ENCODE measurements at regions not wholly inside any gene's neighbourhood (a gene's known extent, or its start where the extent isn't known, plus 50 kb on each side); places are given as distances from the start of the nearest gene placed in this dataset.
"Not testable (repeated sequence)": the region's sequence is repeated elsewhere in the genome, so short reads cannot be mapped to it uniquely, and the experiment has no call there.

DNA sequence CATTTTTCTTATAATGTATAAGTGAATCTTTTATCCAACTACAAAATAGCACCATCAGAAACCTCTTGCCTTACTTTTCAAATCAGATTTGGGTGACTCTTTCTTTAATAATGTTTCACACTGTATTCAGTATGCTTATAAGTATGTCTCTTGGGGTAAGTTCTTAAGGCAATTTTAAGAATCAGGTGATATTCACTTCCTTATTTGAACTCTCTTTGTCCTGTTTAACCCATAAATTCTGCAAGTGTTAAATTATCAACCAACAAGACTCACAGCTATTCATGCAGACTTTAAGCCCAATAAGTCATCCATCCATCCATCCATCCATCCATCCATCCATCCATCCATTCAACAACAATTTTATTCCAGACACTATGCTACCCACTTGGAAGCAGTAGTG, 142.7 kb upstream of the FBXL17 start:
- no peak for DNase-seq

- no peak for DNase-seq
Measured at GRCh38 chr5:108523360-108523759, 141.5 kb upstream of the FBXL17 start.

- DNase-seq: no peak
Measured at GRCh38 chr5:108521841-108522506, 140.1 kb upstream of the FBXL17 start.

GRCh38 chr5:108521011-108521700, 139.3 kb upstream of the FBXL17 start:
- no peak for DNase-seq

DNA sequence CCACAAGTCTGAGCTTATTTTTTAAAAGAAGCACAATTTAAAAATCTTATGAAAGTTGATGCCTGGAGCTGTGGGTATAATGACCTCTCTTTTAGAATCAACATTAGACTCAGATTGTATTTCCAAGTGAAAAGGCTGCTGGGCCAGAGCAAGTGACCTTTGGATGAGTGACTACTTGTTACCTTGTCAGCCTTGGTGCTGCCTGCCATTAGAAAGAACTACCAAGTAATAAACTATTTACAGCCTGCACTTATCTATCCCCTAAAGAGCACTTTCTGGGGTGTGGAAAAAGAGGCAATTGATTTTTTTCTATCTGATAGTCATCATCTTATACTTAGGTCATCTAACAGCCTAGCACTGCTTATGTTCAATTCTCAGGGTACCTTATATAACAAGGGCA, 134.9 kb upstream of the FBXL17 start:
- DNase-seq: no peak

DNA sequence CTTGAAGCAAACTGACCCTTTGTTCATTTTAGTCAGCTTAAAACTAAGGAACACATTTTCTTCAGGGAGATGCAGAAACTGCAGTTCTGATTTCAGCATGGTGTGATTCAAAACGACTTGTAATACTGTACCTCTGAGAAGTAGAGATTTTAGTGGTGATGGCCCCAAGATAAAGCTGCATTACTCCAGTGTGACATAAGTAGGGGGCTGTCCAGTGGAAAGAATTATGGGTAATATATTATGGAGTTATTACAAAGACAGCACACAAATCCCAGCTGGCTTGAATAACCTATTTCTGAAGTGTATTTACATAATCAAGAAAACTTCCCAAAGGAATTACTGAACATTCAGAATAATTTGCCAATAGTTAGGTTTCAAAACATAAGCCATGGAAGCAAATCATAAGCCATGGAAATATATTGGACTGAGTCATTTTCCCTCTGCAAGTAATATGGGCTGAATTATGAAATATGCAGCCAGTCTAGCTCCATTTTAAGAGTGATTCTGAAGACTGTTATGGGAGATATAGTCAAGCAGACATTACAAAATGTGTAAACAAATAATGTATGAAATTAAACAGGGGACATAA, 133.7 kb upstream of the FBXL17 start:
- no peak for DNase-seq

DNA sequence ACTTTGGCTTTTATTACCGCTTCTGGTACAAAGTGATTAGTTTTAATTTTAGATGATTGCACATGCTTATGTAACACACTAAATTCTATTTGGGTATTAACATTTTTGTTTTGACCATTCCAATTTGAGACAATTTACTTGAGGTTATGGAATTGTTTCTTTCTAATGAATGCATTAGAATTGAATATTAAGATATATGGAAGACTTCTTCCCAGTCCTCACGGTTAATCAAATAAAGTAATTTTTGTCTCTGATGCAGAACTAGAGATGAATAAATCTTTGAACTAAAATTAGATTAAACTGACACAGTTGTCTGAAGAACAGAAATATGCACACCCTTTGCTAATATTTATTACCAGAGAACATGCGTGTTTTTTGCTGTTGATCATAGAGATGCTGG, 127.1 kb upstream of the FBXL17 start:
- DNase-seq: no peak

DNA sequence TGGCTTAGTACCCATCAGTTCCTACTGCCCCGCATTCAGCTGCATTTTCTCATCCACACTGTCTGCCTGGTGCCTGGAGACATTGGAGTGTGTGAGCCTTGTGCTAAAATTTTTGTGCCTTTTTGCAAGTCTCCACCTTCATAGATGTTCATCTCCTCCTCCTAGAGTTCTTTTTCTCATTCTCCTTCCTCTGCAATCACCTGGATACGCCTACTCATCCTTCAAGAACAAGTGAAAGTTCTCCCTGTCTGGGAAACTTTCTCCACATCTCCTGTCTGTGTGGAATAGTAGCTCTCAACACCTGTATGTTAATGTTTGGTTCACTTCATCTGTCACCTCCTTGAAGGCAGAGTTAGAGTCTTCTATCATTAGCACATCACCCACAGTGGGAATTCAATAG, 125.7 kb upstream of the FBXL17 start:
- DNase-seq: no peak

DNA sequence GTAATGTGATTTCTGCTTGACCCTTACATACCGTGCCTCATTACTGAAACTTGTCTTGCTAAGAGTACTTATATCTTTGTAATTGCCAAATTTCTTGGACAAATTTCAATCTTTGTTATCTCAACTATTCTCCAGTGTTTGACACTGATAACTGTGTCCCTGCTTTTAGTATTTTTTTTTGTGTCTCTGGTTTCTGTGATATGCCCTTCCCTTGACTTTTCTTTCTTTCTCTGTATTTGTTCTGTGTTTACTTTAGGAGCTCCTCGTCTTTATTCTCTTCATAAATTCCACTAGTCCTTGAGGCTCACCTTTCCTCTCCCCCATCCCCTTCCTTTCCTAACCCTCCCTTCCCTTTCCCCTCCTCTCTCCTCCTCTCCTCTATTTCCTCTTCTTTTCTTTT, 123.7 kb upstream of the FBXL17 start:
- no peak for DNase-seq

DNA sequence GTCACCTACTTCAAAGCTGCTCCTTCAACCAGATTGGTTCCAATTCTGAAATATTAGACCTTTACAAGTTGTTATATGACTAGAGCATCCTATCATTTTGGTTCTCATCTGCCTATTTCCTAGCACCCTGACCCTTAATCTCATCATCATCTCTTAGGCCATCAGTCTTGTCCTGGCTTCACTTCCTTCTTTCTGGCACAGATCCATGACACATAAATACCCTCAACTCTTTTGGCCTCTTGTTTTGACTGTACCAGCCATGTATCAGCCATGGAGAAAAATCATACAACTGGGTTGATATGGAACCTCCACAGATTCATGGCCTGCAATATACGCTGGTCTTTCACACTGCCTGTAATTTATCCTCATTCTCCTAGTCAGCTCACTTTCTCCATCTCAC, 123.1 kb upstream of the FBXL17 start:
- DNase-seq: no peak

GRCh38 chr5:108503986-108504385, 122.1 kb upstream of the FBXL17 start:
- no peak for DNase-seq

- DNase-seq: not testable (repeated sequence)
Measured at GRCh38 chr5:108495615-108496014, 113.7 kb upstream of the FBXL17 start.

DNA sequence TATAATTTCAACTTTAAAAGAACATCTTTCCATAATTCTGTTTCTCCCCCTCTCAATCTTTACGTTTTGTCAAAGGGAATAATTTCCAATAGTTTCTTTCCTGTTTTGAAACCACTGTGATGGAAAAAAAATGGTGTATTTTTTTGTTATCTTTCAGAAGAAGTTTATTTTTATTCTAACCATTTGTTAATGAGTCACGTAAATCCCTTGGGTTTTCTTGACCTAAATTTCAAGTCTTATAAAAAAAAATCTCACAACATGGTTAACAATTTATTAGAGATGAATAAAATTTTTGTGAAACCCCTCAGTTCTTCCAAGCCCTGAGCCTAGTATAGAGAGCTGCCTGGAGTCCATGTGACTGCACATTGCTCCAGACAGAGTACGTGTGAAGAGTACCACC, 106.1 kb upstream of the FBXL17 start:
- DNase-seq: no peak

DNA sequence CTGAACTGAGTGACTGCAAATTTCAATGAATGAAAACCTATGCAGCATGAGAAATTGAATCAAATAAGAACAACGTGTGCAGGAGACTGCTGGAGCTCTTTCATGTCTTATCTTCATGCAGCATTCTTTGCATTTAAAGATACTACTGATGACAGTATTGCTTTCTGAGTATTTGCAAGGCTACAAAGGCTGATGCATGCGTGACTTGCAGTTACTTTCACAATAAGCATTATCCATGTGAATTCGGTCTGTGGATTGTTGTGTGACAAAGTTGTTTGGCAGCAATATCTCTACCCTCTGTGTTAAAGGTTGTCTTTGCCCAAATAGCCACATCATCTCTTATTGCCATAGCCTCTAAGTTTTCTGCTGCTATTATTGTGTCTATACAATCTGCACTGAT, 102.1 kb upstream of the FBXL17 start:
- no peak for DNase-seq

DNA sequence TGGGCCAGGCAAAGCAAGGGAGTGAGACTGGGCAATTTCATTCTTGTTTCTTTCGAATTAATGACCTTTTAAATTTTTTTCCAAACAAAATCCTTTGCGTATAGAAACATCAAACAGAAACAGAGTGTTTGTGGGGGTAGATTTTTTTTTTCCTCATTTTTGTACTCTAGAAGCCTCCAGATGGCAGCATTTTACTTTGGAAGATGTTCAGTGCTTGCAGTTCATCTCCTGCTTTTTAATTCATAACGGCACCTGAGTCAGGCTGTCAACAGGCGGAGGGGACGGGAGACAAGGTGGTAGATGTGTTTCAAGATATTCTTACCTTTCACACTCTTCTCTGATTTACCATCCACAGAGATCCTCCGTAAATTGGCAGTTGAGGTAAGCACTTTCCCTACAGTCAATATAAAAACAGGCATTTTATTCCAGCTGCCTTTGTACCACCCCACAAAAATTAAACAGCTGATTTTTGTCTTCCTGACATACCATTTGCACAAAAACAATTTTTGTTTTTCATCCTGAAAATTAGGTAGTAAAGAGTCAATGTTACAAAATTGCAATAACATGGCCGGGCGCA, 99.5 kb upstream of the FBXL17 start:
- no peak for DNase-seq

- DNase-seq: no peak
Measured at GRCh38 chr5:108472237-108472636, 90.3 kb upstream of the FBXL17 start.

DNA sequence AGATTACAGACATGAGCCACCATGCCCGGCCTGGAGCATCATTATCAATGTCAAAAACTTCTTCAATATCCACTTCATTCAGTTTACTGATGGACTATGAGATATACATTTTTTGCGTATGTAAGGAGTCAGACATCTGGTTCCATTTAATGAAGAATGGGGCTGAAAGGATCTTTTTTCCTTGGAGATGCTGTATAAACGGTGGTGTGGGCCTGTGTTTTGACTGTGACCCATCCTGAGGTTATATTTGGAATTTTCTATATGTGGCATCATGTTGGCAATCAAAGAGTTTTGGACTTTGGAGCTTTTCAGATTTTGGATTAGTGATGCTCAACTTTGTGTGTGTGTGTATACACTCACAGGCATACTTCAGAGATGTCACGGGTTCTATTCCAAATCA, 85.7 kb upstream of the FBXL17 start:
- no peak for DNase-seq

GRCh38 chr5:108461628-108462367, 79.9 kb upstream of the FBXL17 start:
- DNase-seq: no peak

- no peak for DNase-seq
Measured at GRCh38 chr5:108459769-108460168, 77.9 kb upstream of the FBXL17 start.

DNA sequence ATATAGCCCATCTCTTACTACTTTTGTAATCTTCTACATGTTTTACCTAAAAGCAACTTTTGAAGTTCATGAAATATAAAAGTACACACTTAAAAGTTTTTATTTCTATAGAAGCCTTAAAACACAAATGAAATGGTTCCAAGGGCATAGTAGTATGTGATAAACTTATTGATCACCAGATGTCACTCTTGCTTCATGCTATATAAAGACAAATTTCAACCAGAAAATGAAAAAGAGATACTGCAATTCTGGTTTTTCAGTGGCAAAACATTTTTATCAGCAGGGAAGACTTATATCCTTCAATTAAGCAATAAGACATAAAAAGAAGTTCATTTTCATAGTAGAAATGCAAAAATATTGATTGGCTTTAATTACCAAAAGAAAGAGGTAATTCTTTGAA, 69.4 kb upstream of the FBXL17 start:
- no peak for DNase-seq

DNA sequence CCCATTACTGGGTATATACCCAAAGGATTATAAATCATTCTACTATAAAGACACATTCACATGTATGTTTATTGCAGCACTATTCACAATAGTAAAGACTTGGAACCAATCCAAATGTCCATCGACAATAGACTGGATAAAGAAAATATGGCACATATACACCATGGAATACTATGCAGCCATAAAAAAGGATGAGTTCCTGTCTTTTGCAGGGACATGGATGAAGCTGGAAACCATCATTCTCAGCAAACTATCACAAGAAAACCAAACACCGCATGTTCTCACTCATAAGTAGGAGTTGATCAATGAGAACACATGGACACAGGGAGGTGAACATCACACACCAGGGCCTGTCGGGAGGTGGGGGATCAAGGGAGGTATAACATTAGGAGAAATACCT, 62.2 kb upstream of the FBXL17 start:
- not testable (repeated sequence) for DNase-seq

DNA sequence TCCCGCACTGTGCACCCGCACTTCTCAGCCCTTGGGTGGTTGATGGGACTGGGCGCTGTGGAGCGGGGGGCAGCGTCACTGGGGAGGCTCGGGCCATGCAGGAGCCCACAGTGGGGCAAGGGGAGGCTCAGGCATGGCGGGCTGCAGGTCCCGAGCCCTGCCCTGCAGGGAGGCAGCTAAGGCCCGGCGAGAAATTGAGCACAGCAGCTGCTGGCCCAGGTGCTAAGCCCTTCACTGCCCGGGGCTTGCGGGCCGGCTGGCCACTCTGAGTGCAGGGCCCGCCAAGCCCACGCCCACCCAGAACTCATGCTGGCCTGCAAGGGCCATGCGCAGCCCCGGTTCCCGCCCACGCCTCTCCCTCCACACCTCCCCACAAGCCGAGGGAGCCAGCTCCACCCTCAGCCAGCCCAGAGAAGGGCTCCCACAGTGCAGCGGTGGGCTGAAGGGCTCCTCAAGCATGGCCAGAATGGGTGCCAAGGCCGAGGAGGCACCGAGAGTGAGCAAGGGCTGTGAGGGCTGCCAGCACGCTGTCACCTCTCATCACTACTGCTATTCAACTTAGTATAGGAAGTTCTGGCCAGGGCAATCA, 60.3 kb upstream of the FBXL17 start:
- DNase-seq: not testable (repeated sequence)

- DNase-seq: no peak
Measured at GRCh38 chr5:108437425-108437824, 55.5 kb upstream of the FBXL17 start.
